ENCODE measurements at regions not wholly inside any gene's neighbourhood (a gene's known extent, or its start where the extent isn't known, plus 50 kb on each side); places are given as distances from the start of the nearest gene placed in this dataset.

- Mint-ChIP-seq H3K4me3 (ENCODE audit: unreplicated experiment) (no peak overlapping the region), H3K9me3 (ENCODE audit: unreplicated experiment) (no peaks in the 10 kb centered on the region), H3K36me3 (ENCODE audit: insufficient read depth, unreplicated experiment) (no peaks in the 10 kb centered on the region), H3K4me1 (ENCODE audit: low read depth, unreplicated experiment) (no peaks in the 10 kb centered on the region), H3K27me3 (ENCODE audit: insufficient read depth, unreplicated experiment) (peaks cover 15% of the 10 kb centered on the region), H3K27ac (ENCODE audit: unreplicated experiment) (no peak overlapping the region)
- no peaks in the 10 kb centered on the region for H3K9me3 ChIP-seq
- peaks cover 1% of the 10 kb centered on the region for H3K27me3 ChIP-seq (replicated peaks; ENCODE audit: control insufficient read depth, insufficient read depth, low read length)
- no peak for DNase-seq
- BruUV-seq (replicated peaks) = no TSS peak
- H3K4me1 ChIP-seq = no peaks in the 10 kb centered on the region
- no peaks in the 10 kb centered on the region for H3K36me3 ChIP-seq (ENCODE audit: control insufficient read depth, insufficient read depth, low read length)
- H3K4me3 ChIP-seq (ENCODE audit: low read depth, low read length) = no peak overlapping the region
- POLR2A ChIA-PET = no interaction called here
- no peak for TF ChIP-seq CTCF (IDR thresholded peaks at IDR 0.05; ENCODE audit: insufficient read depth in 1 of 2, low read depth in 1 of 2, low read length in 1 of 2, severe bottlenecking in 1 of 2, unreplicated experiment in 1 of 2)
- intact Hi-C loops (cut with micrococcal nuclease; ENCODE audit: unreplicated experiment) = no loop called here
- CTCF ChIA-PET = no interaction called here
These were observed 67.2 kb upstream of the NPAS2 start for GRCh38 chr2:100752628-100753333.

GRCh38 chr2:100753444-100753843 lies 66.5 kb upstream of the NPAS2 start:
- no peaks in the 10 kb centered on the region for H3K36me3 ChIP-seq (ENCODE audit: control insufficient read depth, insufficient read depth, low read length)
- Mint-ChIP-seq H3K4me1 (ENCODE audit: low read depth, unreplicated experiment) (no peaks in the 10 kb centered on the region), H3K9me3 (ENCODE audit: unreplicated experiment) (no peaks in the 10 kb centered on the region), H3K27ac (ENCODE audit: unreplicated experiment) (no peak overlapping the region), H3K36me3 (ENCODE audit: insufficient read depth, unreplicated experiment) (no peaks in the 10 kb centered on the region), H3K4me3 (ENCODE audit: unreplicated experiment) (no peak overlapping the region), H3K27me3 (ENCODE audit: insufficient read depth, unreplicated experiment) (peaks cover 15% of the 10 kb centered on the region)
- peaks cover 1% of the 10 kb centered on the region for H3K27me3 ChIP-seq (replicated peaks; ENCODE audit: control insufficient read depth, insufficient read depth, low read length)
- no peaks in the 10 kb centered on the region for H3K4me1 ChIP-seq
- POLR2A ChIA-PET = no interaction called here
- no TSS peak for BruUV-seq (replicated peaks)
- no peak for DNase-seq
- intact Hi-C loops (cut with micrococcal nuclease; ENCODE audit: unreplicated experiment) = no loop called here
- no peak overlapping the region for H3K4me3 ChIP-seq (ENCODE audit: low read depth, low read length)
- CTCF ChIA-PET = no interaction called here
- H3K9me3 ChIP-seq = no peaks in the 10 kb centered on the region
- no peak for TF ChIP-seq CTCF (IDR thresholded peaks at IDR 0.05; ENCODE audit: insufficient read depth in 1 of 2, low read depth in 1 of 2, low read length in 1 of 2, severe bottlenecking in 1 of 2, unreplicated experiment in 1 of 2)

- H3K9me3 Mint-ChIP-seq (ENCODE audit: unreplicated experiment) = no peaks in the 10 kb centered on the region
- BruUV-seq (replicated peaks) = no TSS peak
- intact Hi-C loops (cut with micrococcal nuclease; ENCODE audit: unreplicated experiment) = no loop called here
- Histone ChIP-seq H3K9me3 (no peaks in the 10 kb centered on the region), H3K4me3 (ENCODE audit: low read depth, low read length) (no peak overlapping the region), H3K36me3 (ENCODE audit: control insufficient read depth, insufficient read depth, low read length) (no peaks in the 10 kb centered on the region), H3K27me3 (replicated peaks; ENCODE audit: control insufficient read depth, insufficient read depth, low read length) (peaks cover 1% of the 10 kb centered on the region), H3K4me1 (no peaks in the 10 kb centered on the region)
- no peak for TF ChIP-seq CTCF (IDR thresholded peaks at IDR 0.05; ENCODE audit: insufficient read depth in 1 of 2, low read depth in 1 of 2, low read length in 1 of 2, severe bottlenecking in 1 of 2, unreplicated experiment in 1 of 2)
- H3K36me3 Mint-ChIP-seq (ENCODE audit: insufficient read depth, unreplicated experiment) = no peaks in the 10 kb centered on the region
- no peak for DNase-seq
- ChIA-PET CTCF (no interaction called here), POLR2A (no interaction called here)
- H3K27me3 Mint-ChIP-seq (ENCODE audit: insufficient read depth, unreplicated experiment) = peaks cover 15% of the 10 kb centered on the region
- no peak overlapping the region for H3K27ac Mint-ChIP-seq (ENCODE audit: unreplicated experiment)
- no peaks in the 10 kb centered on the region for H3K4me1 Mint-ChIP-seq (ENCODE audit: low read depth, unreplicated experiment)
- H3K4me3 Mint-ChIP-seq (ENCODE audit: unreplicated experiment) = no peak overlapping the region
These were observed 66.1 kb upstream of the NPAS2 start for GRCh38 chr2:100753881-100754280.
